Epithelial cell of esophagus (primary cell): ENCODE measurements at regions not wholly inside any gene's neighbourhood (a gene's known extent, or its start where the extent isn't known, plus 50 kb on each side); places are given as distances from the start of the nearest gene placed in this dataset.

Experiments
- DNase-seq: peaks from one replicate; pipeline ENCODE4 v3.0.0; 2010; ENCODE audit warnings: low read depth
- H3K4me3 ChIP-seq: 2 replicates; pipeline ENCODE4 v1.5.1; 2011; ENCODE audit warnings: mild to moderate bottlenecking, low read length, control low read depth
- TF ChIP-seq, protein P1 (sequence below): IDR thresholded peaks from 2 replicates; pipeline ENCODE4 v1.5.1; 2011; ENCODE audit warnings: low read depth, mild to moderate bottlenecking, low read length, control low read depth, inconsistent platforms; ENCODE audit not compliant: insufficient read depth; ENCODE audit errors: missing control alignments

DNA sequence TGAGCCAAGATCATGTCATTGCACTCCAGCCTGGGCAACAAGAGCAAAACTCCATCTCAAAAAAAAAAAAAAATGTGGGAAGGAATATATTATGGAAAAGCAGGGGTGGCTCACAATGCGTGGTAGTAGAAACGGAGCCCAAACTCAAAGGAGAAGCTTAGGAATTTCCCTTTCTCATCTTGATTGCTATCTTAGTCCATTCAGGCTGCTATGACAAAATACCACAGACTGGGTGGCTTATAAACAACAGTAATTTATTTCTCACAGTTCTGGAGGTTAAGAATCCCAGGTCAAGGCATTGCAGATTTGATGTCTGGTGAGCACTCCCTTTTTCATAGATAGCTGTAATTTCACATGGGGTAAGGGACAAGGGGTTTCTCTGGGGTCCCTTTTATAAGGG lies 153.8 kb upstream of the KRR1 start:
- TF ChIP-seq, protein P1, sequence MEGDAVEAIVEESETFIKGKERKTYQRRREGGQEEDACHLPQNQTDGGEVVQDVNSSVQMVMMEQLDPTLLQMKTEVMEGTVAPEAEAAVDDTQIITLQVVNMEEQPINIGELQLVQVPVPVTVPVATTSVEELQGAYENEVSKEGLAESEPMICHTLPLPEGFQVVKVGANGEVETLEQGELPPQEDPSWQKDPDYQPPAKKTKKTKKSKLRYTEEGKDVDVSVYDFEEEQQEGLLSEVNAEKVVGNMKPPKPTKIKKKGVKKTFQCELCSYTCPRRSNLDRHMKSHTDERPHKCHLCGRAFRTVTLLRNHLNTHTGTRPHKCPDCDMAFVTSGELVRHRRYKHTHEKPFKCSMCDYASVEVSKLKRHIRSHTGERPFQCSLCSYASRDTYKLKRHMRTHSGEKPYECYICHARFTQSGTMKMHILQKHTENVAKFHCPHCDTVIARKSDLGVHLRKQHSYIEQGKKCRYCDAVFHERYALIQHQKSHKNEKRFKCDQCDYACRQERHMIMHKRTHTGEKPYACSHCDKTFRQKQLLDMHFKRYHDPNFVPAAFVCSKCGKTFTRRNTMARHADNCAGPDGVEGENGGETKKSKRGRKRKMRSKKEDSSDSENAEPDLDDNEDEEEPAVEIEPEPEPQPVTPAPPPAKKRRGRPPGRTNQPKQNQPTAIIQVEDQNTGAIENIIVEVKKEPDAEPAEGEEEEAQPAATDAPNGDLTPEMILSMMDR: no peak
- no peak overlapping the region for H3K4me3 ChIP-seq
- DNase-seq: no peak

DNA sequence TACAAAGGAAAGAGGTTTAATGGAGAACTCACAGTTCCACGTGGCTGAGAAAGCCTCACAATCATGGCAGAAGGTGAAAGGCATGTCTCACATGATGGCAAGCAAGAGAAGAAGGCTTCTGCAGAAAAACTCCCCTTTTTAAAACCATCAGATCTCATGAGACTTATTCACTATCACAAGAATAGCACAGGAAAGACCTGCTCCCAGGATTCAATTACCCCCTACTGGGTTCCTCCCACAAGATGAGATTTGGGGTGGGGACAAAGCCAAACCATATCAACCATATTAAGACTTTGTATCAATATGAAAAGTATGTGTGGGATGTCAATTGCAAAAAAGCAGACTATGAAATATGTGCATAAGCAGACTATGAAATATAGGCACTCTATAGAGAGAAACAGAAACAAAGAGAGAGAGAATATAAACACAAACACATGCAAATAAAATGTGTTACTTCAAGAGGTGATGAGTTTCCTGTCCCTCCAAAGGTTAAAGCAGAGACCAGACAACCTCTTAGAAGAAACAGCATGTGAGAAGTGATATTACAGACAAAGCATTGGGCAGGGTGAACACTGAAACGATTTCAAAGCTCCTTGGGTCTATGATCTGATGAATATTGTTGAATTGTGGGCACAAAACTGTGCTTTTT lies 151.2 kb upstream of the KRR1 start:
- TF ChIP-seq, protein P1: no peak
- no peak for DNase-seq
- no peak overlapping the region for H3K4me3 ChIP-seq

DNA sequence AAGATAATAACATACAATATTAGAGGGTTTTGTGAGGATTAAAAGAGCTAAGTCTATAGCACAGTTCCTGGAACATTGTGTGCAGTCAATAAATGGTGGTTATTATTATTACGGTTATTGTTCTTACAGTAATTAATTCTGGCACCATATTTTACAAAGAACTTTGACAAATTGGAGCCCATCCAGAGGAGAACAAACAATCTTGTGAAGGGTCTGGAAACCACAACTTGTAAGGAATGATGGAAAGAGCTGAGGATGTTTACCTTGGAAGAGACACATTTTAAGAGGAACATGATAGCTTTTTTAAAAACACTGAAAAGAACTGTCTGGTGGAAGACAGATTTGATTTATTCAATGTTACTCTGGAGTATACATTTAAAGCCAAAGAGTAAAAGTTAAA lies 150.5 kb upstream of the KRR1 start:
- H3K4me3 ChIP-seq: no peak overlapping the region
- TF ChIP-seq, protein P1: no peak
- DNase-seq: no peak

DNA sequence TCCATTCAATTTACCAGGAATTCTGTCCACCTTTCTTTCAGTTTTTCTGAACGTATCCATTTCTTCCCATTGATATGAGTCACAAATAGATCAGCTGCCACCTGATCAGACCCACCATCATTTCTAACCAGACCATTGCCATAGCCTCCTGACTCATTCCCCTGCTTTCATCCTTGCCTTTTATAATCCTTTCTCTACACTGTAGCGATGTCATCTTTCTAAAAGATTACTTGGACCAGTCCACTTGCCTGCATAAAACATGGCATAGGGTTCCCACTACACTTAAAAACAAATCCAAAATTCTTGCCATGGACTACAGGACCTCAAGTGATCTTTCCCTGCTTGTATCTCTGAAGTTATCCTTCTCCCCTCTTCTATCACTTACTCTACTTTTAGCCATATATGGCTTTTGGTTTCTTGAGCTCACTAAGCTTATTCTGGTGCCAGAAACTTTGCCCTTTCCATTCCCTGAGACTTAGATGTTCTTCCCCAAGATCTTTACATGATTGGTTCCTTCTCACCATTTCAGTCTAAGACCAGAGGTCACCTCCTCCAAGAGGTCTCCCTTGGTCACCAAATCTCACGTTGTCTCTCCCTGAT lies 149.5 kb upstream of the KRR1 start:
- peak; percentile 87 for DNase-seq

DNA sequence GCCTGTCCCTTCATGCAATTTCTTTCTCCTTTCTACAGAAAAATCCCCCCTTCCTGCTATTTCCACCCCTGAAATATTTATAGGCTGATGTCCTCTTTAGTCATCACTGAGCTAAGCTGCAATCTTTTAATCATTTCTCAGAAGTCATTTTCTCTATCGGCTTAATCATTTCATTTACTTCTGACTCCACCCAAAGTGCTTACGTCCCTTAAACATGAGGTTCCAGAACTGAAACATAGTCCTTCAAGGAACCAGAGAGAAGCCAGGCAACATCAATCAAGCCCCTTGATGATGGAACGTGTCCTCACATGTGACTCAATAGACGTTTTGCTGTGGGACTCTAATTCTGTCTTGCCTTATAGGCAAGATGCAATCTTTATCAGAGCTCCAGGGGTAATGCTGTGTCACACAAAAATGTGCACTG lies 148.7 kb upstream of the KRR1 start:
- TF ChIP-seq, protein P1: no peak
- H3K4me3 ChIP-seq: no peak overlapping the region
- peak; percentile 94 for DNase-seq

More for the DNA sequence above, 149.5 kb upstream of the KRR1 start:
- no peak overlapping the region for H3K4me3 ChIP-seq
- TF ChIP-seq, protein P1: no peak

DNA sequence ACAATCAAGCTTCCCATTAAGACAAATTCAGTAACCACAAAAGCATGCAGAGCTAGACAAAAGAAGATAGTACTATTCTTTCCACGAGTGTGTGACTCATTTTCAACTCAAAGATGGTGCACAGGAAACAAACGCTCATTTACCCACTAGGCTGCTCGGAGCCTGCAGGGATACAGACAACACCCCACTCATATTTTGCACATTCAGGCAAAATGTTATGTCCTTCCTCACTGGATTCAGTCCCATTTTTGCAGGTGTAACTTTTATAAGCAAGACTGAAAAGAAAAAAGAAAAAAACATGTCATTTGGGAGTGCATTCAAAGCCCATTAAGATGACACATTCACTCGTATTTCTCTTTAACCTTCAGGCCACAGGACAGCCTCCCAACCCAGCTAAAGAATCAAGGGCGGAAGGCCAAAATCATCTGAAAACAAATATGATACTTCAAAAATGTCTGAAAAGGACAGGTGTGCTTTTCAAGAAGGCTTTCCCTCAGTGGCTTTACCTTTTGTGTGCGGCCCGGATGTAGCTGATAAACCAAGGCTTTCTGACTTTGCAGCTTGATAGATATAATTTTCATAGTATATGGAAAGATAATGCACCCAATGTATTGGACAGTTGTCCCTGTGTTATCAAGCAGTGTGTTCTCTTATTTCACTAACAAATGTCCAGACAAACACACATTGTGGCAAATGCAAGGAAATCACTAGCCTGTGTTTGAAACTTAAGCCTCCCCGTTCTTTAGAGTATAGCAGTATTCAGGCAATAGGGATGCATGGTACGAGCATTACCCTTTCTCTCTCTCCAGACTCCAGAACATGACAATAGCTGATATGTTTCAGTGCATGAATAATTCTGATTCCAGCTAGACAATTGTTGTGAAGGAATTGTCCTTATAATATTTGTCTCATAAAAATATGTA lies 147.8 kb upstream of the KRR1 start:
- TF ChIP-seq, protein P1: peak; percentile 7
- peak; percentile 85 for DNase-seq
- H3K4me3 ChIP-seq: no peak overlapping the region
